Mesendoderm (in vitro differentiated cells): ENCODE measurements at regions not wholly inside any gene's neighbourhood (a gene's known extent, or its start where the extent isn't known, plus 50 kb on each side); places are given as distances from the start of the nearest gene placed in this dataset.

Source experiments
- DNase-seq: peaks from one replicate; pipeline ENCODE4 v3.0.0; 2013
- H2AK5ac ChIP-seq: 2 replicates; pipeline ENCODE4 v1.6.1; 2013; ENCODE audit warnings: low read length, inconsistent platforms
- H2BK120ac ChIP-seq: 2 replicates; pipeline ENCODE4 v1.6.1; 2013; ENCODE audit warnings: low read depth, mild to moderate bottlenecking, low read length, moderate library complexity, mixed read lengths
- H2BK15ac ChIP-seq: replicated peaks from 2 replicates; pipeline ENCODE4 v1.6.1; 2013; ENCODE audit warnings: low read depth, mild to moderate bottlenecking, moderate library complexity
- H2BK5ac ChIP-seq: 2 replicates; pipeline ENCODE4 v1.6.1; 2013; ENCODE audit warnings: low read length, inconsistent platforms
- H3K18ac ChIP-seq: 2 replicates; pipeline ENCODE4 v1.6.1; 2013; ENCODE audit warnings: mild to moderate bottlenecking, low read length, mixed read lengths
- H3K23ac ChIP-seq: one replicate; pipeline ENCODE4 v1.6.1; 2013; ENCODE audit warnings: low read length
- H3K27ac ChIP-seq: 2 replicates; pipeline ENCODE4 v1.5.1; 2013; ENCODE audit warnings: low read depth, mild to moderate bottlenecking, inconsistent platforms, low read length, moderate library complexity
- H3K27me3 ChIP-seq: 2 replicates; pipeline ENCODE4 v1.6.1; 2013; ENCODE audit warnings: low read length, control low read depth, mild to moderate bottlenecking, inconsistent platforms; ENCODE audit not compliant: insufficient read depth, poor library complexity
- H3K36me3 ChIP-seq: 2 replicates; pipeline ENCODE4 v1.6.1; 2013; ENCODE audit warnings: low read length, inconsistent platforms; ENCODE audit not compliant: control insufficient read depth, insufficient read depth
- H3K4ac ChIP-seq: one replicate; pipeline ENCODE4 v1.6.1; 2013; ENCODE audit warnings: low read depth, mild to moderate bottlenecking, low read length, moderate library complexity
- H3K4me1 ChIP-seq: 2 replicates; pipeline ENCODE4 v1.6.1; 2013; ENCODE audit warnings: low read depth, low read length, inconsistent platforms; ENCODE audit not compliant: control insufficient read depth
- H3K4me2 ChIP-seq: 2 replicates; pipeline ENCODE4 v1.6.1; 2013; ENCODE audit warnings: low read length
- H3K4me3 ChIP-seq: 2 replicates; pipeline ENCODE4 v1.5.1; 2013; ENCODE audit warnings: mild to moderate bottlenecking, low read length
- H3K56ac ChIP-seq: one replicate; pipeline ENCODE4 v1.6.1; 2013; ENCODE audit warnings: low read length
- H3K79me1 ChIP-seq: 2 replicates; pipeline ENCODE4 v1.6.1; 2013; ENCODE audit warnings: low read length, inconsistent platforms
- H3K79me2 ChIP-seq: 2 replicates; pipeline ENCODE4 v1.6.1; 2013; ENCODE audit warnings: mild to moderate bottlenecking, low read length; ENCODE audit not compliant: control insufficient read depth, insufficient read depth
- H3K9ac ChIP-seq: 2 replicates; pipeline ENCODE4 v1.6.1; 2013; ENCODE audit warnings: low read length, inconsistent platforms
- H4K5ac ChIP-seq: one replicate; pipeline ENCODE4 v1.6.1; 2013; ENCODE audit warnings: low read length
- H4K8ac ChIP-seq: one replicate; pipeline ENCODE4 v1.6.1; 2013; ENCODE audit warnings: low read depth, mild to moderate bottlenecking, control low read depth, low read length, moderate library complexity
- WGBS: extraction: QIAGEN DNeasy Blood & Tissue Kit; methylation state at CpG from one replicate; pipeline ENCODE4 v1.1.7; 2013; ENCODE audit warnings: low lambda C conversion rate, missing lambda C conversion rate; ENCODE audit not compliant: insufficient coverage; ENCODE audit errors: extremely low coverage; 5-methylcytosine and 5-hydroxymethylcytosine counted together

GRCh38 chr5:158511454-158511853 lies 588.3 kb downstream of the EBF1 start:
- H4K8ac ChIP-seq, result no peak overlapping the region
- no peaks in the 10 kb centered on the region for H3K27me3 ChIP-seq
- H3K4me3 ChIP-seq, result no peak overlapping the region
- H3K4me1 ChIP-seq, result no peaks in the 10 kb centered on the region
- H3K36me3 ChIP-seq, result no peaks in the 10 kb centered on the region
- no peak overlapping the region for H3K4me2 ChIP-seq
- no peak overlapping the region for H3K27ac ChIP-seq
- no peak for DNase-seq
- no peak overlapping the region for H3K56ac ChIP-seq
- H2AK5ac ChIP-seq, result no peak overlapping the region
- H3K9ac ChIP-seq, result no peak overlapping the region
- H4K5ac ChIP-seq, result no peak overlapping the region
- no peak overlapping the region for H2BK15ac ChIP-seq
- H3K79me2 ChIP-seq, result no peaks in the 10 kb centered on the region
- H3K4ac ChIP-seq, result no peak overlapping the region
- no peak overlapping the region for H3K23ac ChIP-seq
- no peak overlapping the region for H2BK5ac ChIP-seq
- no peak overlapping the region for H3K18ac ChIP-seq
- no peak overlapping the region for H2BK120ac ChIP-seq
- H3K79me1 ChIP-seq, result no peaks in the 10 kb centered on the region

- Histone ChIP-seq H2BK120ac (no peak overlapping the region), H2BK5ac (no peak overlapping the region), H3K27me3 (no peaks in the 10 kb centered on the region), H4K8ac (no peak overlapping the region), H3K4ac (no peak overlapping the region), H3K4me3 (no peak overlapping the region), H2BK15ac (no peak overlapping the region), H2AK5ac (no peak overlapping the region), H3K9ac (no peak overlapping the region), H3K4me2 (no peak overlapping the region), H3K79me2 (no peaks in the 10 kb centered on the region), H3K79me1 (no peaks in the 10 kb centered on the region), H4K5ac (no peak overlapping the region), H3K4me1 (no peaks in the 10 kb centered on the region), H3K18ac (no peak overlapping the region), H3K56ac (no peak overlapping the region), H3K36me3 (no peaks in the 10 kb centered on the region), H3K27ac (no peak overlapping the region), H3K23ac (no peak overlapping the region)
- WGBS, result 100% methylated on average over 5 of the region's 7 CpGs
- no peak for DNase-seq
Measured at GRCh38 chr5:158510479-158510878, 589.2 kb downstream of the EBF1 start.

GRCh38 chr5:158506648-158507047 lies 593.1 kb downstream of the EBF1 start:
- no peak overlapping the region for H3K23ac ChIP-seq
- no peak overlapping the region for H3K9ac ChIP-seq
- H3K18ac ChIP-seq, result no peak overlapping the region
- H3K79me1 ChIP-seq, result no peaks in the 10 kb centered on the region
- WGBS, result no CpG with 5 or more reads among the region's 1 CpG
- H3K36me3 ChIP-seq, result no peaks in the 10 kb centered on the region
- no peak overlapping the region for H3K4me2 ChIP-seq
- H2AK5ac ChIP-seq, result no peak overlapping the region
- H3K56ac ChIP-seq, result no peak overlapping the region
- no peak overlapping the region for H2BK120ac ChIP-seq
- no peak overlapping the region for H3K4me3 ChIP-seq
- H4K8ac ChIP-seq, result no peak overlapping the region
- H2BK5ac ChIP-seq, result no peak overlapping the region
- no peaks in the 10 kb centered on the region for H3K79me2 ChIP-seq
- no peaks in the 10 kb centered on the region for H3K4me1 ChIP-seq
- H4K5ac ChIP-seq, result no peak overlapping the region
- H2BK15ac ChIP-seq, result no peak overlapping the region
- DNase-seq, result no peak
- no peak overlapping the region for H3K27ac ChIP-seq
- no peak overlapping the region for H3K4ac ChIP-seq
- H3K27me3 ChIP-seq, result no peaks in the 10 kb centered on the region

GRCh38 chr5:158502686-158503085 lies 597.0 kb downstream of the EBF1 start:
- no peak overlapping the region for H3K4me2 ChIP-seq
- no peaks in the 10 kb centered on the region for H3K36me3 ChIP-seq
- H3K79me1 ChIP-seq, result no peaks in the 10 kb centered on the region
- WGBS, result no CpG with 5 or more reads among the region's 5 CpGs
- H3K23ac ChIP-seq, result no peak overlapping the region
- H3K79me2 ChIP-seq, result no peaks in the 10 kb centered on the region
- no peak overlapping the region for H3K27ac ChIP-seq
- no peak for DNase-seq
- H3K4me3 ChIP-seq, result no peak overlapping the region
- H2AK5ac ChIP-seq, result no peak overlapping the region
- no peak overlapping the region for H2BK5ac ChIP-seq
- no peaks in the 10 kb centered on the region for H3K27me3 ChIP-seq
- H4K8ac ChIP-seq, result no peak overlapping the region
- H3K56ac ChIP-seq, result no peak overlapping the region
- H3K9ac ChIP-seq, result no peak overlapping the region
- H2BK15ac ChIP-seq, result no peak overlapping the region
- H4K5ac ChIP-seq, result no peak overlapping the region
- H2BK120ac ChIP-seq, result no peak overlapping the region
- H3K4ac ChIP-seq, result no peak overlapping the region
- no peaks in the 10 kb centered on the region for H3K4me1 ChIP-seq
- no peak overlapping the region for H3K18ac ChIP-seq

GRCh38 chr5:158499892-158500418 lies 599.8 kb downstream of the EBF1 start:
- H3K4ac ChIP-seq, result no peak overlapping the region
- no peak overlapping the region for H3K18ac ChIP-seq
- no peak overlapping the region for H3K27ac ChIP-seq
- no peak overlapping the region for H3K56ac ChIP-seq
- no peaks in the 10 kb centered on the region for H3K36me3 ChIP-seq
- H3K79me1 ChIP-seq, result no peaks in the 10 kb centered on the region
- H3K27me3 ChIP-seq, result no peaks in the 10 kb centered on the region
- no peaks in the 10 kb centered on the region for H3K4me1 ChIP-seq
- H4K8ac ChIP-seq, result no peak overlapping the region
- H3K4me2 ChIP-seq, result no peak overlapping the region
- no peak overlapping the region for H3K23ac ChIP-seq
- H2BK120ac ChIP-seq, result no peak overlapping the region
- no peaks in the 10 kb centered on the region for H3K79me2 ChIP-seq
- H3K9ac ChIP-seq, result no peak overlapping the region
- H2BK5ac ChIP-seq, result no peak overlapping the region
- H2BK15ac ChIP-seq, result no peak overlapping the region
- DNase-seq, result no peak
- no peak overlapping the region for H4K5ac ChIP-seq
- no peak overlapping the region for H2AK5ac ChIP-seq
- no CpG with 5 or more reads among the region's 6 CpGs for WGBS
- no peak overlapping the region for H3K4me3 ChIP-seq

GRCh38 chr5:158499075-158499891 lies 600.4 kb downstream of the EBF1 start:
- H3K23ac ChIP-seq, result no peak overlapping the region
- no peak overlapping the region for H3K27ac ChIP-seq
- H3K4me2 ChIP-seq, result no peak overlapping the region
- H3K56ac ChIP-seq, result no peak overlapping the region
- no peak overlapping the region for H3K18ac ChIP-seq
- no peaks in the 10 kb centered on the region for H3K79me1 ChIP-seq
- H3K27me3 ChIP-seq, result no peaks in the 10 kb centered on the region
- no peaks in the 10 kb centered on the region for H3K4me1 ChIP-seq
- no CpG with 5 or more reads among the region's 10 CpGs for WGBS
- DNase-seq, result no peak
- H4K8ac ChIP-seq, result no peak overlapping the region
- H2BK15ac ChIP-seq, result no peak overlapping the region
- H4K5ac ChIP-seq, result no peak overlapping the region
- H3K36me3 ChIP-seq, result no peaks in the 10 kb centered on the region
- H2BK5ac ChIP-seq, result no peak overlapping the region
- H3K79me2 ChIP-seq, result no peaks in the 10 kb centered on the region
- no peak overlapping the region for H3K4me3 ChIP-seq
- H3K9ac ChIP-seq, result no peak overlapping the region
- H2BK120ac ChIP-seq, result no peak overlapping the region
- H2AK5ac ChIP-seq, result no peak overlapping the region
- no peak overlapping the region for H3K4ac ChIP-seq
